Sigmoid colon (tissue), 6 donors: ENCODE measurements at regions not wholly inside any gene's neighbourhood (a gene's known extent, or its start where the extent isn't known, plus 50 kb on each side); places are given as distances from the start of the nearest gene placed in this dataset.

ENCODE experiments used
- DNase-seq: peaks from one replicate; pipeline ENCODE4 v3.0.0-alpha.2; 2019
- H3K27ac ChIP-seq, 4 donors: fragments of 200-600 bp; sonication (generic); one replicate each; pipeline ENCODE4 v1.5.1; 2016 to 2019; ENCODE audit warnings: mild to moderate bottlenecking in 1 of 4
- H3K27me3 ChIP-seq, 3 donors: fragments of 200-600 bp; sonication (generic); one replicate each; pipeline ENCODE4 v1.5.1; 2019; ENCODE audit warnings: mild to moderate bottlenecking in 1 of 3
- H3K36me3 ChIP-seq, 4 donors: fragments of 200-600 bp; sonication (generic); one replicate each; pipeline ENCODE4 v1.5.1; 2016 to 2019
- H3K4me1 ChIP-seq, 4 donors: fragments of 200-600 bp; sonication (generic); one replicate each; pipeline ENCODE4 v1.5.1; 2017 to 2019
- H3K4me3 ChIP-seq, 4 donors: fragments of 200-600 bp; sonication (generic); one replicate each; pipeline ENCODE4 v1.5.1; 2017 to 2019; ENCODE audit warnings: mild to moderate bottlenecking in 2 of 4, moderate library complexity in 1 of 4
- H3K9me3 ChIP-seq, 4 donors: fragments of 200-600 bp in 3 of 4; sonication (generic) in 3 of 4; one replicate each; pipeline versions ENCODE4 v1.5.1 to v1.6.1; 2013 to 2019
- EP300 ChIP-seq, 4 donors: sonication (generic); formaldehyde crosslinking; IDR thresholded peaks; one replicate each; pipeline ENCODE4 v1.6.1; 2017; ENCODE audit warnings: antibody characterized with exemption in 4 of 4
- POLR2A ChIP-seq, 2 donors: fragments of 450-650 bp; IDR thresholded peaks; one replicate each; pipeline ENCODE4 v1.6.1; 2016; ENCODE audit warnings: antibody characterized with exemption in 2 of 2, mild to moderate bottlenecking in 2 of 2, moderate library complexity in 2 of 2
- POLR2AphosphoS5 ChIP-seq, 4 donors: sonication (generic); formaldehyde crosslinking; IDR thresholded peaks; one replicate each; pipeline ENCODE4 v1.6.1; 2017; ENCODE audit warnings: antibody characterized with exemption in 4 of 4
- WGBS, 2 donors: extraction: QIAGEN DNeasy Blood & Tissue Kit; methylation state at CpG; one replicate each; pipeline ENCODE4 v1.1.7; 2013; 5-methylcytosine and 5-hydroxymethylcytosine counted together
- intact Hi-C: fragments of 100-400 bp; cut with DNase I; formaldehyde crosslinking; loops from one replicate; pipeline ENCODE4 v1.15.1; 2023
- TF ChIP-seq, protein P1 (sequence below), 4 experiments: fragments of 450-650 bp in 3 of 4; fragments of 200-600 bp in 1 of 4; IDR thresholded peaks; one replicate each; pipeline ENCODE4 v1.5.1; 2016 to 2019; ENCODE audit warnings: antibody characterized with exemption in 4 of 4, mild to moderate bottlenecking in 3 of 4, moderate library complexity in 2 of 4
- donor health status: healthy with polysubstance abuse.
- donor health status: healthy.

DNA sequence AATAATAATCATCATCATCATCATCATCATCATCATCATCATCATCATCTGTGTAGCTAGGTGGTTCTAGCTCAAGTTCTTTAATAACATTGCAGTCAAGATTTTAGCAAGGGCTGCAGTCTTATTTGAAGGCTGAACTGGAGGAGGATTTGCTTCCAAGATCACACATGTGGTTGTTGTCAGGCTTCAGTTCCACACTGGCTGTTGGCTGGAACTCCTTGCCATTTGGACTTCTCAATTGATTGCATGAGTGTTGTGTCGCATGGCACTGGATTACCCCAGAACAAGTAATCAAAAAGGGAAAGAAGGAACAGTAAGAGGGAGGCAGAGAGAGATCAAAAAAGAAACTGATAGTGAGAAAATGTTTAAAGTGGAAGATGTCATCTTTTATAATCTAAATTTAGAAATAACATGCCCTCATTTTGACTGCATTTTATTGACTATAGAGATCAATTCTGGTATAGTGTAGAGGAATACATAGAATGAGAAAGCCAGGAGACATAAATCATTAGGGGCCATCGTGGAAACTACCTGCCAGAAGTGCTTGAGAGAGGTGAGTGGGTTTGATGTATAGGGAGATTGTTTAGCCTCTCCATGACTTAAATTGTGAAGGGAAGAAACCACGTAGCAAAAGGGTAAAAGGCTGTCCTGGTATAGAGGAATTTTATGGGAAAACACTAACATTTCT, 346.6 kb upstream of the RBMS3 start:
- no peak overlapping the region for H3K27ac ChIP-seq
- no peak overlapping the region for H3K4me3 ChIP-seq
- TF ChIP-seq POLR2AphosphoS5 (IDR thresholded peaks at IDR 0.05) (no peak), POLR2A (IDR thresholded peaks at IDR 0.05) (no peak), EP300 (IDR thresholded peaks at IDR 0.05) (no peak)
- TF ChIP-seq, protein P1, sequence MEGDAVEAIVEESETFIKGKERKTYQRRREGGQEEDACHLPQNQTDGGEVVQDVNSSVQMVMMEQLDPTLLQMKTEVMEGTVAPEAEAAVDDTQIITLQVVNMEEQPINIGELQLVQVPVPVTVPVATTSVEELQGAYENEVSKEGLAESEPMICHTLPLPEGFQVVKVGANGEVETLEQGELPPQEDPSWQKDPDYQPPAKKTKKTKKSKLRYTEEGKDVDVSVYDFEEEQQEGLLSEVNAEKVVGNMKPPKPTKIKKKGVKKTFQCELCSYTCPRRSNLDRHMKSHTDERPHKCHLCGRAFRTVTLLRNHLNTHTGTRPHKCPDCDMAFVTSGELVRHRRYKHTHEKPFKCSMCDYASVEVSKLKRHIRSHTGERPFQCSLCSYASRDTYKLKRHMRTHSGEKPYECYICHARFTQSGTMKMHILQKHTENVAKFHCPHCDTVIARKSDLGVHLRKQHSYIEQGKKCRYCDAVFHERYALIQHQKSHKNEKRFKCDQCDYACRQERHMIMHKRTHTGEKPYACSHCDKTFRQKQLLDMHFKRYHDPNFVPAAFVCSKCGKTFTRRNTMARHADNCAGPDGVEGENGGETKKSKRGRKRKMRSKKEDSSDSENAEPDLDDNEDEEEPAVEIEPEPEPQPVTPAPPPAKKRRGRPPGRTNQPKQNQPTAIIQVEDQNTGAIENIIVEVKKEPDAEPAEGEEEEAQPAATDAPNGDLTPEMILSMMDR (IDR thresholded peaks at IDR 0.05): no peak
- WGBS, 2 donors: 54 to 69% methylated on average over 3 of the region's 3 CpGs
- H3K9me3 ChIP-seq: no peaks in the 10 kb centered on the region
- H3K27me3 ChIP-seq: no peaks in the 10 kb centered on the region
- H3K4me1 ChIP-seq: peaks cover 0 to 3% (median 0%) of the 10 kb centered on the region in 4 donors
- DNase-seq: no peak
- intact Hi-C loops: no loop called here
- no peaks in the 10 kb centered on the region for H3K36me3 ChIP-seq

DNA sequence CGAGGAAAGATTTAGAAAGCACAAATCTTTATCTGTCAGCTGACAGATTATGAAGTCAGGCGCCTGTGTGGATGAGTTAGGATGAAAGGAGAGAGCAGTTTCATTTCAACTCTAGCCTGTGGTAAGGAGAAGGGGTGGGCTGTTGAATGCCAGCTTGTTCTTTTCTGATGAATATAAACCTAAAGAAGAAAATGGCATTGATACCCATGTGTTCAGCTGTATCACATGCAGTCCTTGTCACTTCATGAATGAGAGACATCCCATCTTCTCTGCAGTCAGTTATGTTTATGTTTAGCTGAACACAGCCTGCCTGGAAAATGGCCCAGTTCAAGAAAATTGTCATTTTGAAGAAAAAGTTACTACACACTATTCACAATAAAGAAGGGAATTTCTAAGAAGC, 345.7 kb upstream of the RBMS3 start:
- no peaks in the 10 kb centered on the region for H3K9me3 ChIP-seq

DNA sequence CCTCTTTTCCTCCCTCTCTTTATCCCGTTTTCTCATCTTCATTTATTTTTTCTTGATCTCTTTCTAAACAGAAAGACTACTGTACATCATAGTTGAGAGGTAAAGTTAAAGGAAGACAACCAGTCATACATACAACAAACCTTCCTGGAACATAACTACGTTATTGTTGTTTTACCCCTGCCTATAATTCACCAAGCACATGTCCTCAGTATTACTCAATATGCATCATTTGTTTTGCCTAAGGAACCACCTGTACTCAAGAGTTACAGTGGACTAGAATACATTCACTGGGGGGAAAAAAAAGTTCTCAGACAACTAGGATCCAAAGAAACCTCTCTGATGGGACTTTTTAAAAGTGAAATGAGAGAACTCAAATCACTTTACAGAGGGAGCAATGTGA, 344.7 kb upstream of the RBMS3 start:
- DNase-seq: no peak
- TF ChIP-seq EP300 (IDR thresholded peaks at IDR 0.05): no peak
- TF ChIP-seq POLR2A (IDR thresholded peaks at IDR 0.05): no peak
- no peak for TF ChIP-seq POLR2AphosphoS5 (IDR thresholded peaks at IDR 0.05)
- TF ChIP-seq, protein P1 (IDR thresholded peaks at IDR 0.05): no peak
- intact Hi-C loops: no loop called here
- no peak overlapping the region for H3K4me3 ChIP-seq
- no peaks in the 10 kb centered on the region for H3K36me3 ChIP-seq
- H3K4me1 ChIP-seq: peaks cover 0 to 16% (median 14%) of the 10 kb centered on the region in 4 donors
- H3K9me3 ChIP-seq: no peaks in the 10 kb centered on the region
- H3K27ac ChIP-seq: no peak overlapping the region
- H3K27me3 ChIP-seq: no peaks in the 10 kb centered on the region
- WGBS, 2 donors: 55 to 56% methylated on average over 2 of the region's 2 CpGs

More for the DNA sequence above, 345.7 kb upstream of the RBMS3 start:
- no peak overlapping the region for H3K27ac ChIP-seq
- intact Hi-C loops: no loop called here
- H3K4me1 ChIP-seq: peaks cover 0 to 6% (median 4%) of the 10 kb centered on the region in 4 donors
- no peak for DNase-seq
- H3K36me3 ChIP-seq: no peaks in the 10 kb centered on the region
- H3K27me3 ChIP-seq: no peaks in the 10 kb centered on the region
- 65 to 66% methylated on average over 2 of the region's 2 CpGs for WGBS, 2 donors
- TF ChIP-seq POLR2AphosphoS5 (IDR thresholded peaks at IDR 0.05): no peak
- TF ChIP-seq POLR2A (IDR thresholded peaks at IDR 0.05): no peak
- no peak for TF ChIP-seq EP300 (IDR thresholded peaks at IDR 0.05)
- TF ChIP-seq, protein P1 (IDR thresholded peaks at IDR 0.05): no peak
- H3K4me3 ChIP-seq: no peak overlapping the region

- H3K27ac ChIP-seq: peak overlapping the region in 3 of 4 donors; percentile 55 to 73 (median 71)
Observed at GRCh38 chr3:28940530-28940929, 340.3 kb upstream of the RBMS3 start.

DNA sequence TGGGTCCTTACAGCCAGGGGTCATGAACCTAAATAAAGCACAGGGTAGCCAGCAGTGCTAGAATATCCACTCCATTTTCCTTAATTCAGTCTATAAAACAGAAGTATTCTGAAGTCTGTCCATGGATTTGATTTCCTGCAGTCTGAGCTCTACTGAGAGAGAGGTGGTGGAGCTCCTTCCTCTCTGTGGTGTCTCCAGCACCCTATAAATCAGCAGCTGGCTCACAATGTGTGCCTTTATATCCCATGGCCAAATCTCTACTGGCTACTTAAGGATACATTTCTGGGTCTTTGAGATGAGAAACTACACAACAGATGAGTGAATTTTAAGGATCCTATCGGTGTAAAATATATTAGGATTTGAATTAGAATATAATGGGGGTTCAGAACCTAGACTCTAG, 339.9 kb upstream of the RBMS3 start:
- peaks cover 0 to 21% (median 18%) of the 10 kb centered on the region in 4 donors for H3K4me1 ChIP-seq
- H3K27ac ChIP-seq: peak overlapping the region in 3 of 4 donors; percentile 55 to 73 (median 71)
- TF ChIP-seq, protein P1 (IDR thresholded peaks at IDR 0.05): no peak
- TF ChIP-seq POLR2A (IDR thresholded peaks at IDR 0.05): no peak
- TF ChIP-seq EP300 (IDR thresholded peaks at IDR 0.05): no peak
- no peak for TF ChIP-seq POLR2AphosphoS5 (IDR thresholded peaks at IDR 0.05)
- intact Hi-C loops: no loop called here
- DNase-seq: no peak
- WGBS, 2 donors: 81 to 84% methylated on average over 1 of the region's 1 CpG
- H3K4me3 ChIP-seq: no peak overlapping the region
- no peaks in the 10 kb centered on the region for H3K36me3 ChIP-seq
- H3K9me3 ChIP-seq: no peaks in the 10 kb centered on the region
- H3K27me3 ChIP-seq: no peaks in the 10 kb centered on the region

More at GRCh38 chr3:28940530-28940929, 340.3 kb upstream of the RBMS3 start:
- no peaks in the 10 kb centered on the region for H3K36me3 ChIP-seq
- peaks cover 0 to 21% (median 18%) of the 10 kb centered on the region in 4 donors for H3K4me1 ChIP-seq
- H3K27me3 ChIP-seq: no peaks in the 10 kb centered on the region
- no peak for DNase-seq
- no peaks in the 10 kb centered on the region for H3K9me3 ChIP-seq
- H3K4me3 ChIP-seq: no peak overlapping the region
- TF ChIP-seq POLR2AphosphoS5 (IDR thresholded peaks at IDR 0.05) (peak in 2 of 4 donors; percentile 4 to 29), EP300 (IDR thresholded peaks at IDR 0.05) (no peak)
- intact Hi-C loops: no loop called here
